Body of pancreas (tissue), 4 donors: ENCODE measurements at regions not wholly inside any gene's neighbourhood (a gene's known extent, or its start where the extent isn't known, plus 50 kb on each side); places are given as distances from the start of the nearest gene placed in this dataset.
A peak's percentile ranks its signal among the peaks of the same experiment; 100 is the strongest.

ENCODE experiments used
- ATAC-seq: fragments of 150-250 bp; one replicate; pipeline ENCODE4 v1.9.1; 2016
- DNase-seq, 4 donors: peaks; one replicate each; pipeline ENCODE4 v3.0.0-alpha.2; 2019
- H3K27ac ChIP-seq, 4 donors: fragments of 200-600 bp; sonication (generic); 1 replicate in 3 of 4; 2 replicates in 1 of 4; pipeline versions ENCODE4 v1.5.1 to v1.6.1; 2016 to 2019; ENCODE audit warnings: mild to moderate bottlenecking in 1 of 4, mixed read lengths in 1 of 4, moderate library complexity in 1 of 4
- H3K27me3 ChIP-seq, 2 donors: fragments of 200-600 bp; sonication (generic); one replicate each; pipeline ENCODE4 v1.6.0; 2016; ENCODE audit warnings: mild to moderate bottlenecking in 1 of 2
- H3K36me3 ChIP-seq, 2 donors: fragments of 200-600 bp; sonication (generic); replicated peaks in 1 of 2; 2 replicates each; pipeline ENCODE4 v1.5.1; 2016; ENCODE audit warnings: low read depth in 2 of 2; ENCODE audit not compliant: insufficient read depth in 1 of 2
- H3K4me1 ChIP-seq: fragments of 200-600 bp; sonication (generic); one replicate; pipeline ENCODE4 v1.6.0; 2016
- H3K4me3 ChIP-seq, 2 donors: fragments of 200-600 bp; sonication (generic); 1 replicate in 1 of 2; 2 replicates in 1 of 2; pipeline ENCODE4 v1.5.1; 2016 to 2019
- H3K9me3 ChIP-seq, 3 donors: fragments of 200-600 bp; sonication (generic); 1 replicate in 2 of 3; 2 replicates in 1 of 3; pipeline ENCODE4 v1.5.1; 2016
- CTCF ChIP-seq, 7 experiments: fragments of 450-650 bp in 4 of 7; fragments of 200-600 bp in 3 of 7; sonication (generic) in 3 of 7; IDR thresholded peaks; one replicate each; pipeline ENCODE4 v1.5.1; 2016 to 2019; ENCODE audit warnings: antibody characterized with exemption in 7 of 7
- POLR2A ChIP-seq, 3 donors: fragments of 450-650 bp; IDR thresholded peaks; one replicate each; pipeline ENCODE4 v1.6.1; 2016; ENCODE audit warnings: antibody characterized with exemption in 3 of 3, mild to moderate bottlenecking in 2 of 3
- WGBS, 2 donors: methylation state at CpG; one replicate each; pipeline ENCODE4 v1.1.5; 2017; 5-methylcytosine and 5-hydroxymethylcytosine counted together
- intact Hi-C: fragments of 100-400 bp; cut with DNase I; formaldehyde crosslinking; loops from one replicate; pipeline ENCODE4 v1.15.1; 2023

GRCh38 chr2:40827392-40827791, 375.5 kb upstream of the SLC8A1 start:
- Histone ChIP-seq H3K4me1 (no peaks in the 10 kb centered on the region), H3K4me3 (no peak overlapping the region), H3K9me3 (no peaks in the 10 kb centered on the region), H3K36me3 (no peaks in the 10 kb centered on the region), H3K27ac (no peak overlapping the region), H3K27me3 (no peaks in the 10 kb centered on the region)
- ATAC-seq (no peak), DNase-seq (no peak)
- TF ChIP-seq CTCF (IDR thresholded peaks at IDR 0.05) = no peak
- TF ChIP-seq POLR2A (IDR thresholded peaks at IDR 0.05) = no peak
- intact Hi-C loops = no loop called here

DNA sequence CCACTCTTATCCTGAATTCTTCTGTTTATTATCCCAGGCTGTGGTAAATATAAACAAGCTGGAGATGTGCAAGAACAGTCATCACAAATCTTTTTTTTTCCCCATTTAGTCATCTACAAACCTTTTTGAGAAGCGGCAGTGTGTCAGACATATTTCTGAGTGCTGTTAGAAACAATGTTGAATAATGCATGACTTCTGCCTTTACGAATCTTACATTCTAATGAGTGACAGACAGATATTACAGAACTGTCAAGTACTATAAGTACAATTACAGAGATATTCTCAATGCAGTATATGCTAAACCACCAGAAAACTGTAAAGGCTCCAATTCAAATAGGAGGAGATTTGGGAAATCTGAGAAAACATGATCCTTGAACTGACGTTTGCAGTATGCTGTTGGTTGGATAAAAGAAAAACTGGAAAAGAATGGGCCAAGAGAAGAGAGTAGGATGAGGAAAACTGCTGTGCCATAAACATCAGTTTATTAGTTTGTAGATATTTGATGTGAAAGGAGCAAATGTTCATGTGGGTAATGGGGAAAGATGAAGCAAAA, 379.5 kb upstream of the SLC8A1 start:
- 49 to 54% methylated on average over 3 of the region's 3 CpGs for WGBS, 2 donors
- no peak for ATAC-seq
- DNase-seq = no peak
- intact Hi-C loops = no loop called here
- Histone ChIP-seq H3K27ac (no peak overlapping the region), H3K4me1 (no peaks in the 10 kb centered on the region), H3K9me3 (no peaks in the 10 kb centered on the region), H3K4me3 (no peak overlapping the region), H3K27me3 (no peaks in the 10 kb centered on the region), H3K36me3 (no peaks in the 10 kb centered on the region)
- TF ChIP-seq POLR2A (IDR thresholded peaks at IDR 0.05) (no peak), CTCF (IDR thresholded peaks at IDR 0.05) (no peak)

DNA sequence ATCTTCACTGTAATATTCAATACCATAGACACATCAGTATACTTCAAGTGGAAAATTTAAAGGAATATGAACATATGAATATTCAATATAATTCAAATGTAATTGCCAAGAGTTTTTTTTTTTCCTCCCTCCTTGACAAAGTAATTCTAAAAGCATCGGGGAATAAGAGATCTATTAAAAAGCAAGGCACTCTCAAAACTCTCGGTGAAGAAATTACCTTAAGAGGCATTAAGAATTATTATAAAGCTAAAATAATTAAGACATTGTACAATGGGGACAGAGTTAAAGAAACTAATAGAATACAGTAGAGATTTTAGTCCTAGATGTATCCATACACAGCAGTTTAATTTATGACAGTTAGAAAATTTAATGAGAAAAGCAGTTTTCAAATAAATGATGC, 390.0 kb upstream of the SLC8A1 start:
- no peak for TF ChIP-seq CTCF (IDR thresholded peaks at IDR 0.05)
- no peak for TF ChIP-seq POLR2A (IDR thresholded peaks at IDR 0.05)
- DNase-seq (no peak), ATAC-seq (no peak)
- H3K27me3 ChIP-seq = no peaks in the 10 kb centered on the region
- no peaks in the 10 kb centered on the region for H3K4me1 ChIP-seq
- WGBS, 2 donors = 77 to 88% methylated on average over 2 of the region's 2 CpGs
- H3K9me3 ChIP-seq = no peaks in the 10 kb centered on the region
- H3K27ac ChIP-seq = no peak overlapping the region
- intact Hi-C loops = no loop called here
- no peak overlapping the region for H3K4me3 ChIP-seq
- no peaks in the 10 kb centered on the region for H3K36me3 ChIP-seq

DNA sequence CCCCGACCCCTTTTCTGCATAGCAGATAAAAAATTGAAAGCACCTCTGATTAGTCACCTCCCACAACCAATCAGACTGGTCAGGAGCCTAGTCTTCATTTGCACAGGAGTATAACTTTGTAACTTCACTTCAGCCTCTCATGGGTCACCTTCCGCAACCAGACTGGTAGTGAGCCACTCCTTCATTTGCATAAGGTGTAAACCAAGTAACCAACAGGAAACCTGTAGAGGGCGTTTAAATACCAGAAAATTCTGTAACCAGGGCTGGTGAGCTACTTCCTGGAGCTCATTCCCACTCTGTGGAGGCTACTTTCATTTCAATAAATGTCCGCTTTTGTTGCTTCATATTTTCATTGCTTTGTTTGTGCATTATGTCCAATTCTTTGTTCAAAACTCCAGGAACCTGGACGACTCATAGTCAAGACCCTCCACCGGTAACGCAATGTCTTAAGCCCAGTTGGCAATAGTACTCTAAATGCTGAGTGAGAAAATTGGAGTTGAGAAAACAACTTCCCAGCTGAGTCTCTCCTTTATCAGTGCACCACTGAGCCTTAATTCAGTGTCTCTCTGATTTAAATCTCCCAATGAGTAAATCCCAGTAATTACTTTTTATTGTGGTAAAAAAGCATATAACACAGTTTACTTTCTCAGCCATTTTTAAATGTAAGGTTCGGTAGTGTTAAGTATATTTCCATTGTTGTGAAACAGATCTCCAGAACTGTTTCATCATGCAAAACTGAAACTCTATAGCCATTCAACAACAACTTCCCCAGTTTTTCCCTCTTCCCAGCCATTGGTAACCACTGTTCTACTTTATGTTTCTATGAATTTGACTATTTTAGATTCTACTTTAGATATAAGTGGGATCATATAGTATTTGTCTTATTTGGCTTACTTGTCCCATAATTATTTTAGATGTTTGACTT, 392.7 kb upstream of the SLC8A1 start:
- WGBS, 2 donors = 55 to 61% methylated on average over 8 of the region's 8 CpGs
- no peak overlapping the region for H3K27ac ChIP-seq
- ATAC-seq = peak; percentile 62
- DNase-seq = peak; percentile 12 to 39 (median 18)
- H3K9me3 ChIP-seq = no peaks in the 10 kb centered on the region
- intact Hi-C loops = no loop called here
- H3K36me3 ChIP-seq = no peaks in the 10 kb centered on the region
- no peaks in the 10 kb centered on the region for H3K4me1 ChIP-seq
- H3K27me3 ChIP-seq = no peaks in the 10 kb centered on the region
- H3K4me3 ChIP-seq = no peak overlapping the region
- TF ChIP-seq CTCF (IDR thresholded peaks at IDR 0.05) = peak in 4 of 7 experiments; percentile 9 to 48 (median 18)
- TF ChIP-seq POLR2A (IDR thresholded peaks at IDR 0.05) = no peak

DNA sequence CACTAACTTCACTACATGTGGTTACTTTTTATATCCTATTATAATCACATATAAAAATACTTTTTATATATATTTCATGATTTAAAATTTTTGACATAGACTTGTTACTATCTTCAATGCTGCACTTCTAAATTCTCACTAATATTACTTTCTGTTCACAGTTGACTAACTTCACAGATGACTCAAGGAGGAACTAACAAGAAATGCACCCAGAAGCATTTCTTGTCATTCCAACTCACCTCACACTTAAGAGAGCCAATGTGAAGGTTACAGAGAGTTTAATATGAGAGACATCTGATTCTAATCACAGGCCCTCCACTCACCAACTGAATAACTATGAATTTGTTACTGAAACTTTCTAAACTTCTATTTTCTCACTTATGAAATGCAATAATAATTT, 399.8 kb upstream of the SLC8A1 start:
- H3K36me3 ChIP-seq = no peaks in the 10 kb centered on the region
- no peak for TF ChIP-seq POLR2A (IDR thresholded peaks at IDR 0.05)
- no peak for TF ChIP-seq CTCF (IDR thresholded peaks at IDR 0.05)
- no peak overlapping the region for H3K27ac ChIP-seq
- DNase-seq (no peak), ATAC-seq (no peak)
- no peaks in the 10 kb centered on the region for H3K9me3 ChIP-seq
- no peaks in the 10 kb centered on the region for H3K4me1 ChIP-seq
- H3K4me3 ChIP-seq = no peak overlapping the region
- H3K27me3 ChIP-seq = no peaks in the 10 kb centered on the region
- intact Hi-C loops = no loop called here
